HL-60 (cell line): ENCODE measurements at regions not wholly inside any gene's neighbourhood (a gene's known extent, or its start where the extent isn't known, plus 50 kb on each side); places are given as distances from the start of the nearest gene placed in this dataset.

ENCODE experiments used
- DNase-seq, 2 experiments: peaks; one replicate each; pipeline ENCODE4 v3.0.0-alpha.2; 2010 to 2020; ENCODE audit warnings: low read depth in 1 of 2, low spot score in 1 of 2
- H3K27ac ChIP-seq: fragments of 250-450 bp; sonication (Bioruptor Pico); replicated peaks from 2 replicates; pipeline ENCODE4 v1.5.1; 2020; ENCODE audit warnings: mild to moderate bottlenecking, moderate library complexity
- H3K27me3 ChIP-seq: fragments of 250-450 bp; sonication (Bioruptor Pico); 2 replicates; pipeline ENCODE4 v1.5.1; 2021; ENCODE audit warnings: mild to moderate bottlenecking, moderate library complexity; ENCODE audit not compliant: insufficient read depth, poor library complexity, severe bottlenecking
- H3K4me3 ChIP-seq: replicated peaks from 2 replicates; pipeline ENCODE4 v1.5.1; 2011; ENCODE audit warnings: mild to moderate bottlenecking, control low read depth, low read length; ENCODE audit not compliant: insufficient read depth
- GABPA ChIP-seq: IDR thresholded peaks from 2 replicates; pipeline ENCODE4 v1.6.1; 2012; ENCODE audit warnings: low read depth
- POLR2AphosphoS5 ChIP-seq: IDR thresholded peaks from 2 replicates; pipeline ENCODE4 v1.6.1; 2012; ENCODE audit warnings: low read depth
- SPI1 ChIP-seq: IDR thresholded peaks from 2 replicates; pipeline ENCODE4 v1.6.1; 2012; ENCODE audit warnings: low read depth, mild to moderate bottlenecking, borderline replicate concordance
- TF ChIP-seq, protein P1 (sequence below): IDR thresholded peaks from one replicate; pipeline ENCODE4 v1.5.1; 2011; ENCODE audit warnings: low read length, control low read depth, inconsistent platforms; ENCODE audit not compliant: insufficient read depth
- TF ChIP-seq, protein P2 (sequence below): IDR thresholded peaks from 2 replicates; pipeline ENCODE4 v1.6.1; 2012; ENCODE audit warnings: low read depth; ENCODE audit not compliant: insufficient replicate concordance

DNA sequence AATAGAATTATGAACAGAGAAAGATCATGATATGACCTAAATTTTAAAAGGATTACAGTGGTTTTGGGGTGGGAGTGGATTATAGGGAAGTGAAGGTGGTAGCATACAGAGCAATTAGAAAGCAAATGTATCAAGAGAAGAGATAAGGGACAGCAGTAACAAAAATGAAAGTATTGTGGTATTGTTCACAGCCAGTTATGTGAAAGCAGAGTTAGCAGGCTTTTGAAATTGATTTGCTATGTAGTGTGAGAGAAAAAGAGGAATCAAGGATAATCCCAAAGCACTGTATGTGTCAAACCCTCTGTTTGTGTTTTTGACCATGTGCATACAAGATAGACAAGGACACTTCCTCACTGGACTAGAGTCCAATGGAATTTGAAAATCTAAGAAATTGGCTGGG lies 1721.4 kb downstream of the PCDH9 start:
- Histone ChIP-seq H3K27me3 (no peaks in the 10 kb centered on the region), H3K4me3 (no peak overlapping the region), H3K27ac (no peak overlapping the region)
- no peak for DNase-seq
- TF ChIP-seq, protein P1, sequence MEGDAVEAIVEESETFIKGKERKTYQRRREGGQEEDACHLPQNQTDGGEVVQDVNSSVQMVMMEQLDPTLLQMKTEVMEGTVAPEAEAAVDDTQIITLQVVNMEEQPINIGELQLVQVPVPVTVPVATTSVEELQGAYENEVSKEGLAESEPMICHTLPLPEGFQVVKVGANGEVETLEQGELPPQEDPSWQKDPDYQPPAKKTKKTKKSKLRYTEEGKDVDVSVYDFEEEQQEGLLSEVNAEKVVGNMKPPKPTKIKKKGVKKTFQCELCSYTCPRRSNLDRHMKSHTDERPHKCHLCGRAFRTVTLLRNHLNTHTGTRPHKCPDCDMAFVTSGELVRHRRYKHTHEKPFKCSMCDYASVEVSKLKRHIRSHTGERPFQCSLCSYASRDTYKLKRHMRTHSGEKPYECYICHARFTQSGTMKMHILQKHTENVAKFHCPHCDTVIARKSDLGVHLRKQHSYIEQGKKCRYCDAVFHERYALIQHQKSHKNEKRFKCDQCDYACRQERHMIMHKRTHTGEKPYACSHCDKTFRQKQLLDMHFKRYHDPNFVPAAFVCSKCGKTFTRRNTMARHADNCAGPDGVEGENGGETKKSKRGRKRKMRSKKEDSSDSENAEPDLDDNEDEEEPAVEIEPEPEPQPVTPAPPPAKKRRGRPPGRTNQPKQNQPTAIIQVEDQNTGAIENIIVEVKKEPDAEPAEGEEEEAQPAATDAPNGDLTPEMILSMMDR = no peak
- no peak for TF ChIP-seq POLR2AphosphoS5
- TF ChIP-seq SPI1 = no peak
- TF ChIP-seq, protein P2, sequence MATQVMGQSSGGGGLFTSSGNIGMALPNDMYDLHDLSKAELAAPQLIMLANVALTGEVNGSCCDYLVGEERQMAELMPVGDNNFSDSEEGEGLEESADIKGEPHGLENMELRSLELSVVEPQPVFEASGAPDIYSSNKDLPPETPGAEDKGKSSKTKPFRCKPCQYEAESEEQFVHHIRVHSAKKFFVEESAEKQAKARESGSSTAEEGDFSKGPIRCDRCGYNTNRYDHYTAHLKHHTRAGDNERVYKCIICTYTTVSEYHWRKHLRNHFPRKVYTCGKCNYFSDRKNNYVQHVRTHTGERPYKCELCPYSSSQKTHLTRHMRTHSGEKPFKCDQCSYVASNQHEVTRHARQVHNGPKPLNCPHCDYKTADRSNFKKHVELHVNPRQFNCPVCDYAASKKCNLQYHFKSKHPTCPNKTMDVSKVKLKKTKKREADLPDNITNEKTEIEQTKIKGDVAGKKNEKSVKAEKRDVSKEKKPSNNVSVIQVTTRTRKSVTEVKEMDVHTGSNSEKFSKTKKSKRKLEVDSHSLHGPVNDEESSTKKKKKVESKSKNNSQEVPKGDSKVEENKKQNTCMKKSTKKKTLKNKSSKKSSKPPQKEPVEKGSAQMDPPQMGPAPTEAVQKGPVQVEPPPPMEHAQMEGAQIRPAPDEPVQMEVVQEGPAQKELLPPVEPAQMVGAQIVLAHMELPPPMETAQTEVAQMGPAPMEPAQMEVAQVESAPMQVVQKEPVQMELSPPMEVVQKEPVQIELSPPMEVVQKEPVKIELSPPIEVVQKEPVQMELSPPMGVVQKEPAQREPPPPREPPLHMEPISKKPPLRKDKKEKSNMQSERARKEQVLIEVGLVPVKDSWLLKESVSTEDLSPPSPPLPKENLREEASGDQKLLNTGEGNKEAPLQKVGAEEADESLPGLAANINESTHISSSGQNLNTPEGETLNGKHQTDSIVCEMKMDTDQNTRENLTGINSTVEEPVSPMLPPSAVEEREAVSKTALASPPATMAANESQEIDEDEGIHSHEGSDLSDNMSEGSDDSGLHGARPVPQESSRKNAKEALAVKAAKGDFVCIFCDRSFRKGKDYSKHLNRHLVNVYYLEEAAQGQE = no peak
- no peak for TF ChIP-seq GABPA

DNA sequence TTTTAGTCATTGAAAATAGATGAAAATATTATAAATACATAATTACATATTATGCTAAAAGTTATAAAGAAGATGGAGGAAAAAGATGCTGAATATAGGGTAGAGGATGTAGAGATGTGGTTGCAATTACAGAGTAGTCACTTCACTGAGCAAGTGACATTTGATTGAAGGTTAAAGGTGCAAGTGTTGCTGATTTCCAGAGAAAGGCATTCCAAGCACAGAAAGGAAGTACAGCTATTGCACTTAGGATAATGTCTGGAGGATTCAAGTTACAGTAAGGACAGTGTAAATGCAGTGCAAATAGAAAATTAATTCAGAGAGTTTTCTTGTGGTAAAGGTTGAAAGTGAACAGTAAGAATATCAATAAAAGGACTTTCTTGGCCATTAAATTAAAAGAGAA lies 1721.8 kb downstream of the PCDH9 start:
- no peaks in the 10 kb centered on the region for H3K27me3 ChIP-seq
- DNase-seq = no peak
- TF ChIP-seq, protein P1 = no peak
- TF ChIP-seq SPI1 = no peak
- no peak for TF ChIP-seq GABPA
- TF ChIP-seq, protein P2 = no peak
- no peak for TF ChIP-seq POLR2AphosphoS5
- H3K27ac ChIP-seq = no peak overlapping the region
- no peak overlapping the region for H3K4me3 ChIP-seq

DNA sequence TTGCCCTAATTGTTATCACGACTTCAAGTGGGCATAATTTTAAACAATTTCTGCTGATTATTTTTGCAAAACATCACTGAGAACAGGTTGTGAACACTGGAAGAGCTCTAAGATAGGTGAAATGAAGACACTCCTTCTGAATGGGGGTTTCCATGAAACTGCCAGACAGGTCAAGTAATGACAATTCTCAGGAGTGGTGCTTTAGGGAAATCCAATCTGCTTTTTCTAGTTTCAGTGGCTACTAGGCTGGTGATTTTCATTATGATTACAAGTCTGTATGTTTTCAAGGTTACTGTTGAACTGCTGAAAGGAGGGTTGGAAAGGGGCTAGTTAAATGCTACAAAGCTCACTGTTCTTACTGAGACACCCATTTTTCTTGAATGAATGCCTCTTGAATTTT lies 1724.2 kb downstream of the PCDH9 start:
- Histone ChIP-seq H3K27me3 (no peaks in the 10 kb centered on the region), H3K4me3 (no peak overlapping the region), H3K27ac (no peak overlapping the region)
- TF ChIP-seq, protein P2 = no peak
- no peak for DNase-seq

DNA sequence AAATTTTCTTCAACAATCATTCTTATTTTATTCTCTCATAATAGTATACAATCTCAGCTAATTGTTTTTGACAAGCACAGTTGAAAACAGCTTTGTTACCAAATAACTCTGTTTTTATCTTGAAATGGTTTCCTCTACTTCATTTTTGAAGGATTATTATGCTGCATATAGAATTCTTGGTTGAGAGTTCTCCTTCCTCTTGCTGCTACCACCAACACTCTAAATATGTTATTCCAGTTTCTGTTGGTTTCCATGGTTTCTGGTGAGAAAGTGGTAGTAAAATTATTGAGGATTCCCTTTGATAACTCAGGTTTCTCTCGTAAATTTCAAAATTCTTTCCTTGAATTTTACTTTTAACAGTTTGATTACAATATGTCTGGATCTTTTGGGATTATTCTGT lies 1725.9 kb downstream of the PCDH9 start:
- H3K27me3 ChIP-seq = no peaks in the 10 kb centered on the region
- TF ChIP-seq SPI1 (no peak), GABPA (no peak)
- TF ChIP-seq, protein P1 = no peak
- no peak for DNase-seq
- H3K4me3 ChIP-seq = no peak overlapping the region
- no peak overlapping the region for H3K27ac ChIP-seq
